GM21619 (cell line): ENCODE measurements at regions not wholly inside any gene's neighbourhood (a gene's known extent, or its start where the extent isn't known, plus 50 kb on each side); places are given as distances from the start of the nearest gene placed in this dataset.
"Not testable (repeated sequence)": the region's sequence is repeated elsewhere in the genome, so short reads cannot be mapped to it uniquely, and the experiment has no call there.

Experiments
- ATAC-seq: cut with Tn5 transposase; IDR thresholded peaks from one replicate; pipeline ENCODE4 v1.9.1; 2021; ENCODE audit not compliant: unreplicated experiment

- ATAC-seq: no peak
Measured at GRCh38 chr4:188372058-188372457, 232.8 kb downstream of the TRIML1 start.

GRCh38 chr4:188372829-188373228 is 233.6 kb downstream of the TRIML1 start:
- ATAC-seq: no peak

GRCh38 chr4:188374871-188375270 is 235.6 kb downstream of the TRIML1 start:
- ATAC-seq: no peak

- no peak for ATAC-seq
Measured at GRCh38 chr4:188377816-188378215, 238.6 kb downstream of the TRIML1 start.

- no peak for ATAC-seq
Measured at GRCh38 chr4:188383180-188383579, 243.9 kb downstream of the TRIML1 start.

GRCh38 chr4:188387179-188387791 is 248.0 kb downstream of the TRIML1 start:
- ATAC-seq: no peak

GRCh38 chr4:188391349-188391748 is 252.1 kb downstream of the TRIML1 start:
- ATAC-seq: not testable (repeated sequence)

GRCh38 chr4:188396037-188396436 is 256.8 kb downstream of the TRIML1 start:
- no peak for ATAC-seq

- no peak for ATAC-seq
Measured at GRCh38 chr4:188399834-188400233, 260.6 kb downstream of the TRIML1 start.

GRCh38 chr4:188400451-188400850 is 261.2 kb downstream of the TRIML1 start:
- ATAC-seq: no peak

- no peak for ATAC-seq
Measured at GRCh38 chr4:188403272-188403671, 264.0 kb downstream of the TRIML1 start.

GRCh38 chr4:188405071-188405835 is 266.0 kb downstream of the TRIML1 start:
- not testable (repeated sequence) for ATAC-seq

GRCh38 chr4:188408244-188409030 is 269.2 kb downstream of the TRIML1 start:
- no peak for ATAC-seq

GRCh38 chr4:188409851-188410250 is 270.6 kb downstream of the TRIML1 start:
- no peak for ATAC-seq

- no peak for ATAC-seq
Measured at GRCh38 chr4:188411805-188412204, 272.6 kb downstream of the TRIML1 start.

- no peak for ATAC-seq
Measured at GRCh38 chr4:188412499-188412898, 273.3 kb downstream of the TRIML1 start.

- no peak for ATAC-seq
Measured at GRCh38 chr4:188414441-188414840, 275.2 kb downstream of the TRIML1 start.

- no peak for ATAC-seq
Measured at GRCh38 chr4:188417181-188417580, 277.9 kb downstream of the TRIML1 start.

- ATAC-seq: no peak
Measured at GRCh38 chr4:188423039-188423438, 283.8 kb downstream of the TRIML1 start.

GRCh38 chr4:188428935-188429334 is 289.7 kb downstream of the TRIML1 start:
- ATAC-seq: no peak

GRCh38 chr4:188429965-188430364 is 290.7 kb downstream of the TRIML1 start:
- no peak for ATAC-seq

GRCh38 chr4:188430384-188430783 is 291.1 kb downstream of the TRIML1 start:
- ATAC-seq: no peak
